Upper lobe of left lung (tissue), 4 donors: ENCODE measurements at regions not wholly inside any gene's neighbourhood (a gene's known extent, or its start where the extent isn't known, plus 50 kb on each side); places are given as distances from the start of the nearest gene placed in this dataset.

Experiments
- POLR2A ChIP-seq, 4 donors: fragments of 450-650 bp; IDR thresholded peaks; one replicate each; pipeline ENCODE4 v1.5.1; 2016 to 2017; ENCODE audit warnings: antibody characterized with exemption in 4 of 4, mild to moderate bottlenecking in 2 of 4
- TF ChIP-seq, protein P1 (sequence below), 6 experiments: fragments of 450-650 bp in 4 of 6; fragments of 200-600 bp in 2 of 6; sonication (generic) in 2 of 6; IDR thresholded peaks; one replicate each; pipeline ENCODE4 v1.5.1; 2016 to 2019; ENCODE audit warnings: antibody characterized with exemption in 6 of 6

GRCh38 chr12:96091833-96092232, 56.4 kb upstream of the LTA4H start:
- TF ChIP-seq, protein P1, sequence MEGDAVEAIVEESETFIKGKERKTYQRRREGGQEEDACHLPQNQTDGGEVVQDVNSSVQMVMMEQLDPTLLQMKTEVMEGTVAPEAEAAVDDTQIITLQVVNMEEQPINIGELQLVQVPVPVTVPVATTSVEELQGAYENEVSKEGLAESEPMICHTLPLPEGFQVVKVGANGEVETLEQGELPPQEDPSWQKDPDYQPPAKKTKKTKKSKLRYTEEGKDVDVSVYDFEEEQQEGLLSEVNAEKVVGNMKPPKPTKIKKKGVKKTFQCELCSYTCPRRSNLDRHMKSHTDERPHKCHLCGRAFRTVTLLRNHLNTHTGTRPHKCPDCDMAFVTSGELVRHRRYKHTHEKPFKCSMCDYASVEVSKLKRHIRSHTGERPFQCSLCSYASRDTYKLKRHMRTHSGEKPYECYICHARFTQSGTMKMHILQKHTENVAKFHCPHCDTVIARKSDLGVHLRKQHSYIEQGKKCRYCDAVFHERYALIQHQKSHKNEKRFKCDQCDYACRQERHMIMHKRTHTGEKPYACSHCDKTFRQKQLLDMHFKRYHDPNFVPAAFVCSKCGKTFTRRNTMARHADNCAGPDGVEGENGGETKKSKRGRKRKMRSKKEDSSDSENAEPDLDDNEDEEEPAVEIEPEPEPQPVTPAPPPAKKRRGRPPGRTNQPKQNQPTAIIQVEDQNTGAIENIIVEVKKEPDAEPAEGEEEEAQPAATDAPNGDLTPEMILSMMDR (IDR thresholded peaks at IDR 0.05) = no peak
- no peak for TF ChIP-seq POLR2A (IDR thresholded peaks at IDR 0.05)
